ENCODE measurements at regions not wholly inside any gene's neighbourhood (a gene's known extent, or its start where the extent isn't known, plus 50 kb on each side); places are given as distances from the start of the nearest gene placed in this dataset.

- TF ChIP-seq PCBP1 (IDR thresholded peaks at IDR 0.05; ENCODE audit: borderline replicate concordance, low read depth, low read length) (no peak), SMC3 (IDR thresholded peaks at IDR 0.05; ENCODE audit: low read length) (no peak), ZFP36 (IDR thresholded peaks at IDR 0.05; ENCODE audit: borderline replicate concordance, low read depth, low read length, partially characterized antibody) (no peak), ZNF768 (CRISPR knock-in tag; IDR thresholded peaks at IDR 0.05) (no peak), POLR2AphosphoS5 (IDR thresholded peaks at IDR 0.05; ENCODE audit: low read depth, low read length) (no peak), CENPX (CRISPR knock-in tag; IDR thresholded peaks at IDR 0.05) (no peak), SKIL (CRISPR knock-in tag; IDR thresholded peaks at IDR 0.05; ENCODE audit: borderline replicate concordance) (no peak), TRIM24 (CRISPR knock-in tag; IDR thresholded peaks at IDR 0.05) (no peak), CEBPB (IDR thresholded peaks at IDR 0.05; ENCODE audit: borderline replicate concordance, low read depth, low read length) (no peak)
- TF ChIP-seq, protein P1, sequence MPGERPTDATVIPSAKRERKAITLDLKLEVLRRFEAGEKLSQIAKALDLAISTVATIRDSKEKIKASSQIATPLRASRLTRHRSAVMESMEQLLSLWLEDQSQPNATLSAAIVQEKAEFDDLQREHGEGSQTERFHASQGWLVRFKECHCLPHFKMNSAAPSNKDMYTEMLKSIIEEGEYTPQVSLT (CRISPR knock-in tag; IDR thresholded peaks at IDR 0.05; ENCODE audit: borderline replicate concordance, low read depth) = no peak
- TF ChIP-seq, protein P2, sequence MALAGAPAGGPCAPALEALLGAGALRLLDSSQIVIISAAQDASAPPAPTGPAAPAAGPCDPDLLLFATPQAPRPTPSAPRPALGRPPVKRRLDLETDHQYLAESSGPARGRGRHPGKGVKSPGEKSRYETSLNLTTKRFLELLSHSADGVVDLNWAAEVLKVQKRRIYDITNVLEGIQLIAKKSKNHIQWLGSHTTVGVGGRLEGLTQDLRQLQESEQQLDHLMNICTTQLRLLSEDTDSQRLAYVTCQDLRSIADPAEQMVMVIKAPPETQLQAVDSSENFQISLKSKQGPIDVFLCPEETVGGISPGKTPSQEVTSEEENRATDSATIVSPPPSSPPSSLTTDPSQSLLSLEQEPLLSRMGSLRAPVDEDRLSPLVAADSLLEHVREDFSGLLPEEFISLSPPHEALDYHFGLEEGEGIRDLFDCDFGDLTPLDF (CRISPR knock-in tag; IDR thresholded peaks at IDR 0.05) = no peak
- TF ChIP-seq, protein P3, sequence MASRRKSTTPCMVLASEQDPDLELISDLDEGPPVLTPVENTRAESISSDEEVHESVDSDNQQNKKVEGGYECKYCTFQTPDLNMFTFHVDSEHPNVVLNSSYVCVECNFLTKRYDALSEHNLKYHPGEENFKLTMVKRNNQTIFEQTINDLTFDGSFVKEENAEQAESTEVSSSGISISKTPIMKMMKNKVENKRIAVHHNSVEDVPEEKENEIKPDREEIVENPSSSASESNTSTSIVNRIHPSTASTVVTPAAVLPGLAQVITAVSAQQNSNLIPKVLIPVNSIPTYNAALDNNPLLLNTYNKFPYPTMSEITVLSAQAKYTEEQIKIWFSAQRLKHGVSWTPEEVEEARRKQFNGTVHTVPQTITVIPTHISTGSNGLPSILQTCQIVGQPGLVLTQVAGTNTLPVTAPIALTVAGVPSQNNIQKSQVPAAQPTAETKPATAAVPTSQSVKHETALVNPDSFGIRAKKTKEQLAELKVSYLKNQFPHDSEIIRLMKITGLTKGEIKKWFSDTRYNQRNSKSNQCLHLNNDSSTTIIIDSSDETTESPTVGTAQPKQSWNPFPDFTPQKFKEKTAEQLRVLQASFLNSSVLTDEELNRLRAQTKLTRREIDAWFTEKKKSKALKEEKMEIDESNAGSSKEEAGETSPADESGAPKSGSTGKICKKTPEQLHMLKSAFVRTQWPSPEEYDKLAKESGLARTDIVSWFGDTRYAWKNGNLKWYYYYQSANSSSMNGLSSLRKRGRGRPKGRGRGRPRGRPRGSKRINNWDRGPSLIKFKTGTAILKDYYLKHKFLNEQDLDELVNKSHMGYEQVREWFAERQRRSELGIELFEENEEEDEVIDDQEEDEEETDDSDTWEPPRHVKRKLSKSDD (CRISPR knock-in tag; IDR thresholded peaks at IDR 0.05; ENCODE audit: low read depth) = no peak
- TF ChIP-seq, protein P4, sequence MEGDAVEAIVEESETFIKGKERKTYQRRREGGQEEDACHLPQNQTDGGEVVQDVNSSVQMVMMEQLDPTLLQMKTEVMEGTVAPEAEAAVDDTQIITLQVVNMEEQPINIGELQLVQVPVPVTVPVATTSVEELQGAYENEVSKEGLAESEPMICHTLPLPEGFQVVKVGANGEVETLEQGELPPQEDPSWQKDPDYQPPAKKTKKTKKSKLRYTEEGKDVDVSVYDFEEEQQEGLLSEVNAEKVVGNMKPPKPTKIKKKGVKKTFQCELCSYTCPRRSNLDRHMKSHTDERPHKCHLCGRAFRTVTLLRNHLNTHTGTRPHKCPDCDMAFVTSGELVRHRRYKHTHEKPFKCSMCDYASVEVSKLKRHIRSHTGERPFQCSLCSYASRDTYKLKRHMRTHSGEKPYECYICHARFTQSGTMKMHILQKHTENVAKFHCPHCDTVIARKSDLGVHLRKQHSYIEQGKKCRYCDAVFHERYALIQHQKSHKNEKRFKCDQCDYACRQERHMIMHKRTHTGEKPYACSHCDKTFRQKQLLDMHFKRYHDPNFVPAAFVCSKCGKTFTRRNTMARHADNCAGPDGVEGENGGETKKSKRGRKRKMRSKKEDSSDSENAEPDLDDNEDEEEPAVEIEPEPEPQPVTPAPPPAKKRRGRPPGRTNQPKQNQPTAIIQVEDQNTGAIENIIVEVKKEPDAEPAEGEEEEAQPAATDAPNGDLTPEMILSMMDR (CRISPR knock-in tag; IDR thresholded peaks at IDR 0.05) = no peak
These were observed 1156.4 kb upstream of the AGA start for GRCh38 chr4:178598672-178599071.

Data from HepG2 (cell line).